H1 (cell line): ENCODE measurements at regions not wholly inside any gene's neighbourhood (a gene's known extent, or its start where the extent isn't known, plus 50 kb on each side); places are given as distances from the start of the nearest gene placed in this dataset.

Source experiments
- CTCF ChIA-PET: fragments of 300-600 bp; sonication (Branson Sonifier 250); formaldehyde crosslinking; loops from one replicate; lab custom pipeline; 2021; ENCODE audit not compliant: partially characterized antibody; lab: Charles Lee
- POLR2A ChIA-PET: fragments of 300-600 bp; sonication (Branson Sonifier 250); formaldehyde crosslinking; loops from one replicate; lab custom pipeline; 2021; ENCODE audit warnings: inconsistent platforms; ENCODE audit not compliant: partially characterized antibody; lab: Charles Lee
- DNase-seq, 2 experiments: peaks; one replicate each; pipeline versions ENCODE4 v3.0.0 to v3.0.0-alpha.2; 2010 to 2022; ENCODE audit warnings: low spot score in 2 of 2, low read depth in 1 of 2, mixed read lengths in 1 of 2
- FAIRE-seq: peaks from 2 replicates; lab custom pipeline; 2011; peaks lifted over from hg19 to GRCh38; lab: Jason Lieb, UNC
- H2AFZ ChIP-seq: 2 replicates; pipeline ENCODE4 v1.8.1; 2012; ENCODE audit warnings: low read length, inconsistent platforms
- H2AK5ac ChIP-seq: 2 replicates; pipeline ENCODE4 v1.6.1; 2013; ENCODE audit warnings: low read depth, low read length
- H2BK120ac ChIP-seq: replicated peaks from 2 replicates; pipeline ENCODE3; 2013; ENCODE audit warnings: low read depth, low read length, inconsistent platforms
- H2BK12ac ChIP-seq: 2 replicates; pipeline ENCODE4 v1.6.1; 2013; ENCODE audit warnings: low read depth, low read length
- H2BK15ac ChIP-seq: 2 replicates; pipeline ENCODE4 v1.6.1; 2013; ENCODE audit warnings: low read length
- H2BK20ac ChIP-seq: 2 replicates; pipeline ENCODE4 v1.6.1; 2013; ENCODE audit warnings: low read length
- H2BK5ac ChIP-seq: 2 replicates; pipeline ENCODE4 v1.6.1; 2013; ENCODE audit warnings: low read depth, low read length
- H3K14ac ChIP-seq: 2 replicates; pipeline ENCODE4 v1.6.1; 2013; ENCODE audit warnings: inconsistent platforms; ENCODE audit not compliant: insufficient read length
- H3K18ac ChIP-seq: 2 replicates; pipeline ENCODE4 v1.6.1; 2013; ENCODE audit warnings: low read length; ENCODE audit errors: extremely low read depth
- H3K23ac ChIP-seq: 2 replicates; pipeline ENCODE4 v1.6.1; 2013; ENCODE audit warnings: inconsistent platforms; ENCODE audit not compliant: insufficient read length
- H3K23me2 ChIP-seq: 2 replicates; pipeline ENCODE4 v1.6.1; 2013; ENCODE audit warnings: low read depth, low read length
- H3K27ac ChIP-seq: 2 replicates; pipeline ENCODE4 v1.6.1; 2011; ENCODE audit warnings: low read depth, low read length, inconsistent platforms
- H3K27me3 ChIP-seq, 4 experiments: replicated peaks in 1 of 4; 1 replicate in 1 of 4; 2 replicates in 3 of 4; pipeline versions ENCODE4 v1.6.1 to v1.8.1; 2011 to 2013; ENCODE audit warnings: low read length in 3 of 4, mild to moderate bottlenecking in 3 of 4, inconsistent platforms in 2 of 4, mixed read lengths in 2 of 4, moderate library complexity in 1 of 4; ENCODE audit not compliant: control insufficient read depth in 3 of 4, insufficient read depth in 3 of 4; ENCODE audit errors: extremely low read depth in 1 of 4
- H3K36me3 ChIP-seq, 4 experiments: 2 replicates each; pipeline versions ENCODE4 v1.6.1 to v1.8.1; 2011 to 2013; ENCODE audit warnings: mild to moderate bottlenecking in 4 of 4, low read length in 3 of 4, moderate library complexity in 2 of 4, control low read depth in 1 of 4, inconsistent platforms in 1 of 4; ENCODE audit not compliant: insufficient read depth in 4 of 4, control insufficient read depth in 2 of 4
- H3K4ac ChIP-seq: replicated peaks from 2 replicates; pipeline ENCODE3; 2013; ENCODE audit warnings: low read length, low read depth, mixed read lengths, inconsistent platforms; ENCODE audit not compliant: insufficient read length
- H3K4me1 ChIP-seq, 4 experiments: replicated peaks in 1 of 4; 1 replicate in 1 of 4; 2 replicates in 3 of 4; pipeline versions ENCODE4 v1.6.1 to v1.8.1; 2011 to 2013; ENCODE audit warnings: low read length in 3 of 4, inconsistent platforms in 2 of 4, mixed read lengths in 1 of 4; ENCODE audit not compliant: insufficient read depth in 4 of 4, control insufficient read depth in 3 of 4
- H3K4me2 ChIP-seq, 2 experiments: 2 replicates each; pipeline versions ENCODE4 v1.6.1 to v1.8.1; 2011 to 2013; ENCODE audit warnings: low read depth in 2 of 2, low read length in 2 of 2, control low read depth in 1 of 2, inconsistent platforms in 1 of 2, mild to moderate bottlenecking in 1 of 2; ENCODE audit not compliant: insufficient read depth in 1 of 2
- H3K4me3 ChIP-seq, 4 experiments: fragments of 200-600, 300-600 bp in 1 of 4; sonication (generic), shearing (Covaris generic), sonication (Bioruptor Twin) in 1 of 4; 2 replicates each; pipeline versions ENCODE4 v1.5.1 to v1.8.1; 2011 to 2016; ENCODE audit warnings: low read length in 4 of 4, low read depth in 3 of 4, control low read depth in 2 of 4, inconsistent platforms in 2 of 4, mild to moderate bottlenecking in 2 of 4, mixed read lengths in 1 of 4, moderate library complexity in 1 of 4; ENCODE audit not compliant: insufficient read depth in 2 of 4; ENCODE audit errors: extremely low read depth in 1 of 4
- H3K56ac ChIP-seq: replicated peaks from 2 replicates; pipeline ENCODE3; 2013; ENCODE audit warnings: low read depth, mild to moderate bottlenecking, mixed read lengths, low read length, inconsistent platforms; ENCODE audit not compliant: insufficient read length
- H3K79me1 ChIP-seq: 2 replicates; pipeline ENCODE4 v1.6.1; 2013; ENCODE audit warnings: low read depth, low read length, control low read depth
- H3K79me2 ChIP-seq, 2 experiments: 2 replicates each; pipeline versions ENCODE4 v1.6.1 to v1.8.1; 2012 to 2013; ENCODE audit warnings: low read length in 2 of 2, mild to moderate bottlenecking in 2 of 2, inconsistent platforms in 1 of 2; ENCODE audit not compliant: insufficient read depth in 2 of 2, control insufficient read depth in 1 of 2
- H3K9ac ChIP-seq, 4 experiments: replicated peaks in 1 of 4; 1 replicate in 1 of 4; 2 replicates in 3 of 4; pipeline versions ENCODE4 v1.6.1 to v1.8.1; 2011 to 2013; ENCODE audit warnings: low read depth in 3 of 4, low read length in 3 of 4, control low read depth in 2 of 4, mild to moderate bottlenecking in 2 of 4, moderate library complexity in 2 of 4, inconsistent platforms in 1 of 4; ENCODE audit errors: extremely low read depth in 1 of 4
- H3K9me3 ChIP-seq, 2 experiments: 2 replicates each; pipeline versions ENCODE4 v1.6.1 to v1.8.1; 2012 to 2013; ENCODE audit warnings: mild to moderate bottlenecking in 2 of 2, moderate library complexity in 2 of 2, control low read depth in 1 of 2, inconsistent platforms in 1 of 2, low read depth in 1 of 2, low read length in 1 of 2, mixed read lengths in 1 of 2; ENCODE audit not compliant: insufficient read depth in 2 of 2
- H4K20me1 ChIP-seq, 2 experiments: replicated peaks in 1 of 2; 2 replicates each; pipeline versions ENCODE3 to v1.8.1; 2011 to 2013; ENCODE audit warnings: inconsistent platforms in 2 of 2, low read length in 2 of 2, mild to moderate bottlenecking in 1 of 2; ENCODE audit not compliant: insufficient read depth in 2 of 2, control insufficient read depth in 1 of 2
- H4K5ac ChIP-seq: 2 replicates; pipeline ENCODE4 v1.6.1; 2013; ENCODE audit warnings: low read length, low read depth, mixed read lengths, inconsistent platforms; ENCODE audit not compliant: insufficient read length
- H4K8ac ChIP-seq: 2 replicates; pipeline ENCODE4 v1.8.0; 2013; ENCODE audit warnings: mild to moderate bottlenecking, moderate library complexity, low read length, inconsistent platforms; ENCODE audit not compliant: insufficient read depth; ENCODE audit errors: extremely low read depth
- H4K91ac ChIP-seq: replicated peaks from 2 replicates; pipeline ENCODE3; 2013; ENCODE audit warnings: low read length, mixed read lengths, inconsistent platforms; ENCODE audit not compliant: insufficient read length
- CBX5 ChIP-seq: fragments of 300-800, 300-1000 bp; sonication (generic); IDR thresholded peaks from 2 replicates; pipeline ENCODE4 v1.7.1; 2016; ENCODE audit warnings: antibody characterized with exemption, low read length, low read depth
- NRF1 ChIP-seq: IDR thresholded peaks from 2 replicates; pipeline ENCODE4 v1.6.1; 2011; ENCODE audit warnings: mild to moderate bottlenecking, low read depth, low read length, improper control_type of control experiment
- PHF8 ChIP-seq: fragments of 200-600 bp; sonication (generic); conservative IDR thresholded peaks from 2 replicates; pipeline ENCODE4 v1.7.1; 2012; ENCODE audit warnings: low read depth, mild to moderate bottlenecking, inconsistent platforms, low read length, moderate library complexity
- POLR2AphosphoS5 ChIP-seq: IDR thresholded peaks from 2 replicates; pipeline ENCODE4 v1.6.1; 2011; ENCODE audit warnings: low read depth, low read length
- RBBP5 ChIP-seq: IDR thresholded peaks from 2 replicates; pipeline ENCODE4 v1.7.1; 2012; ENCODE audit warnings: low read depth, mild to moderate bottlenecking, inconsistent platforms, low read length, moderate library complexity, borderline replicate concordance
- RNF2 ChIP-seq: fragments of 200-900, 300-1000 bp; sonication (generic); IDR thresholded peaks from 2 replicates; pipeline ENCODE4 v1.7.1; 2016; ENCODE audit warnings: borderline replicate concordance, low read depth, mild to moderate bottlenecking, antibody characterized with exemption, low read length; ENCODE audit not compliant: poor library complexity, severe bottlenecking; ENCODE audit errors: missing control alignments
- SAP30 ChIP-seq: fragments of 300-600 bp; sonication (generic); IDR thresholded peaks from 2 replicates; pipeline ENCODE4 v1.7.1; 2012; ENCODE audit warnings: low read length, moderate library complexity, mild to moderate bottlenecking, inconsistent platforms; ENCODE audit not compliant: insufficient read depth, insufficient replicate concordance
- SUZ12 ChIP-seq: fragments of 200-600 bp; sonication (generic); IDR thresholded peaks from 2 replicates; pipeline ENCODE4 v1.6.1; 2012; ENCODE audit warnings: mild to moderate bottlenecking, inconsistent platforms, low read length, moderate library complexity, mixed read lengths
- TAF1 ChIP-seq: IDR thresholded peaks from 2 replicates; pipeline ENCODE4 v1.6.1; 2011; ENCODE audit warnings: mild to moderate bottlenecking, low read depth, low read length
- TCF12 ChIP-seq: IDR thresholded peaks from 2 replicates; pipeline ENCODE4 v1.6.1; 2011; ENCODE audit warnings: low read depth, mild to moderate bottlenecking, low read length
- WGBS, 2 experiments: shearing (Covaris generic) in 1 of 2; methylation state at CpG; one replicate each; pipeline versions ENCODE4 v1.1.6 to v1.1.7; 2013 to 2015; ENCODE audit warnings: low lambda C conversion rate in 2 of 2, mixed read lengths in 2 of 2, inconsistent platforms in 1 of 2, low coverage in 1 of 2, missing lambda C conversion rate in 1 of 2; ENCODE audit not compliant: insufficient replicate concordance in 2 of 2, insufficient coverage in 1 of 2, insufficient read length in 1 of 2; ENCODE audit errors: extremely low coverage in 1 of 2, missing lambda C conversion rate in 1 of 2; 5-methylcytosine and 5-hydroxymethylcytosine counted together

DNA sequence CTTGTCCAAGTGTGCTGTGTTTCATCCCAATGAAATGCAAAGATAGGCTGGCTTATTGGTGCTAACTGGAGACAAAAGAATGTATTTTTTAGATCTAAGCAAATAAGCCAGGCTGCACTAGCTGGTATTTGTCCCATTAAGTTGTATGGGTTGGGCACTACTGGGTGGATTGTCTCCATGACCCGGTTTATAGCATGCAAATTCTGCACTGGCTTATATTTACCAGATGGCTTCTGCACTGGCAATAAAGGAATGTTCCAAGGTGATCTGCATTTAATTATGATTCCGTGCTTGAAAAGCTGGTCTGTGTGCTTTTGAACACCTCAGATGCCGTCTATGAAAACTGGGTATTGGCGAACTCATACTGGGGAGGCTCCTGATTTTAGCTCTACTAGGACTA is 61.4 kb upstream of the MOCS1 start:
- no peak for FAIRE-seq

More for the DNA sequence above, 61.4 kb upstream of the MOCS1 start:
- H4K20me1 ChIP-seq = no peaks in the 10 kb centered on the region
- peaks cover 44 to 56% of the 10 kb centered on the region in 2 experiments for H3K9me3 ChIP-seq
- no peak overlapping the region for H4K5ac ChIP-seq
- no peak overlapping the region for H4K91ac ChIP-seq
- no peak overlapping the region for H3K27ac ChIP-seq
- H3K79me2 ChIP-seq = no peaks in the 10 kb centered on the region
- no peak overlapping the region for H2AFZ ChIP-seq
- no peak overlapping the region for H2BK5ac ChIP-seq
- WGBS, 2 experiments = 89% methylated on average over 4 of the region's 4 CpGs; no CpG with 5 or more reads in 1 of the 2 experiments
- H2BK12ac ChIP-seq = no peak overlapping the region
- H3K9ac ChIP-seq = no peak overlapping the region
- no peak overlapping the region for H3K18ac ChIP-seq
- POLR2A ChIA-PET = no interaction called here
- H3K56ac ChIP-seq = no peak overlapping the region
- no peak overlapping the region for H4K8ac ChIP-seq
- no peak overlapping the region for H2BK15ac ChIP-seq
- H3K79me1 ChIP-seq = no peaks in the 10 kb centered on the region
- H3K4me1 ChIP-seq = no peaks in the 10 kb centered on the region
- no peak overlapping the region for H3K4ac ChIP-seq
- no peaks in the 10 kb centered on the region for H3K23me2 ChIP-seq
- TF ChIP-seq TAF1 (no peak), TCF12 (no peak), RBBP5 (no peak), NRF1 (no peak), SAP30 (no peak), SUZ12 (no peak), PHF8 (no peak), RNF2 (no peak), CBX5 (no peak), POLR2AphosphoS5 (no peak)
- H3K4me2 ChIP-seq = no peak overlapping the region
- CTCF ChIA-PET = no interaction called here
- H3K36me3 ChIP-seq = peaks cover 0 to 3% (median 0%) of the 10 kb centered on the region in 4 experiments; a peak in 1 of 8 replicates
- no peak overlapping the region for H2BK20ac ChIP-seq
- no peak for DNase-seq
- H2AK5ac ChIP-seq = no peak overlapping the region
- no peak overlapping the region for H2BK120ac ChIP-seq
- H3K4me3 ChIP-seq = no peak overlapping the region
- no peak overlapping the region for H3K14ac ChIP-seq
- no peaks in the 10 kb centered on the region; a peak in 1 of 7 replicates for H3K27me3 ChIP-seq
- H3K23ac ChIP-seq = no peak overlapping the region
